ENCODE measurements at regions not wholly inside any gene's neighbourhood (a gene's known extent, or its start where the extent isn't known, plus 50 kb on each side); places are given as distances from the start of the nearest gene placed in this dataset.

- RAD21 ChIA-PET (ENCODE audit: low non-redundant PET in 1 of 2, low total read pairs in 2 of 2, uncharacterized antibody in 2 of 2, unreplicated experiment in 2 of 2): no interaction called here
- Histone ChIP-seq H3K27ac (ENCODE audit: low read depth, low read length) (no peak overlapping the region), H3K9me2 (ENCODE audit: insufficient read depth) (no peaks in the 10 kb centered on the region), H3K9ac (ENCODE audit: low read length) (no peak overlapping the region), H3K4me2 (ENCODE audit: low read length) (no peak overlapping the region), H4K20me1 (ENCODE audit: insufficient read depth) (no peaks in the 10 kb centered on the region), H3K36me3 (ENCODE audit: control insufficient read depth in 1 of 2, insufficient read depth in 2 of 2, low read length in 2 of 2) (no peaks in the 10 kb centered on the region), H3K79me2 (ENCODE audit: insufficient read depth, low read length) (no peaks in the 10 kb centered on the region), H3K4me1 (ENCODE audit: control insufficient read depth in 1 of 2, insufficient read depth in 2 of 2, low read length in 2 of 2) (no peaks in the 10 kb centered on the region), H3K4me3 (replicated peaks in 1 of 2; ENCODE audit: low read depth in 1 of 2, low read length in 2 of 2) (no peak overlapping the region), H3K27me3 (ENCODE audit: insufficient read depth, low read length) (no peaks in the 10 kb centered on the region), H3K9me3 (ENCODE audit: control insufficient read depth in 1 of 2, insufficient read depth in 1 of 2, low read depth in 1 of 2, low read length in 2 of 2) (no peaks in the 10 kb centered on the region), H2AFZ (ENCODE audit: low read depth, low read length, poor library complexity, severe bottlenecking) (no peak overlapping the region)
- no peak for ATAC-seq
- POLR2A ChIA-PET: no interaction called here
- no TSS peak for BruUV-seq (replicated peaks)
- TF ChIP-seq TCF7L2 (IDR thresholded peaks at IDR 0.05; ENCODE audit: borderline replicate concordance, extremely low read depth, insufficient read depth, insufficient read length) (no peak), EZH2phosphoT487 (IDR thresholded peaks at IDR 0.05; ENCODE audit: borderline replicate concordance) (no peak), SRF (IDR thresholded peaks at IDR 0.05; ENCODE audit: low read depth) (no peak), POLR2A (IDR thresholded peaks at IDR 0.05; ENCODE audit: borderline replicate concordance, extremely low read depth, insufficient read depth, insufficient read length) (no peak), ZFX (IDR thresholded peaks at IDR 0.05) (no peak), ELF1 (IDR thresholded peaks at IDR 0.05; ENCODE audit: borderline replicate concordance, low read depth) (no peak), FOSL1 (IDR thresholded peaks at IDR 0.05; ENCODE audit: low read depth) (no peak), SP1 (IDR thresholded peaks at IDR 0.05; ENCODE audit: low read depth) (no peak), JUND (IDR thresholded peaks at IDR 0.05) (no peak), ATF3 (IDR thresholded peaks at IDR 0.05) (no peak), EZH2 (IDR thresholded peaks at IDR 0.05) (no peak), RAD21 (IDR thresholded peaks at IDR 0.05; ENCODE audit: low read depth) (no peak), CBX3 (IDR thresholded peaks at IDR 0.05; ENCODE audit: low read depth) (no peak), SIN3A (IDR thresholded peaks at IDR 0.05; ENCODE audit: low read depth) (no peak), EGR1 (IDR thresholded peaks at IDR 0.05; ENCODE audit: low read depth) (no peak), YY1 (IDR thresholded peaks at IDR 0.05; ENCODE audit: extremely low read depth, insufficient replicate concordance, low read depth, low read length) (no peak), ZNF274 (IDR thresholded peaks at IDR 0.05; ENCODE audit: low read depth, low read length) (no peak), ZBTB33 (IDR thresholded peaks at IDR 0.05; ENCODE audit: extremely low read depth, insufficient replicate concordance, low read length) (no peak)
- TF ChIP-seq, protein P1, sequence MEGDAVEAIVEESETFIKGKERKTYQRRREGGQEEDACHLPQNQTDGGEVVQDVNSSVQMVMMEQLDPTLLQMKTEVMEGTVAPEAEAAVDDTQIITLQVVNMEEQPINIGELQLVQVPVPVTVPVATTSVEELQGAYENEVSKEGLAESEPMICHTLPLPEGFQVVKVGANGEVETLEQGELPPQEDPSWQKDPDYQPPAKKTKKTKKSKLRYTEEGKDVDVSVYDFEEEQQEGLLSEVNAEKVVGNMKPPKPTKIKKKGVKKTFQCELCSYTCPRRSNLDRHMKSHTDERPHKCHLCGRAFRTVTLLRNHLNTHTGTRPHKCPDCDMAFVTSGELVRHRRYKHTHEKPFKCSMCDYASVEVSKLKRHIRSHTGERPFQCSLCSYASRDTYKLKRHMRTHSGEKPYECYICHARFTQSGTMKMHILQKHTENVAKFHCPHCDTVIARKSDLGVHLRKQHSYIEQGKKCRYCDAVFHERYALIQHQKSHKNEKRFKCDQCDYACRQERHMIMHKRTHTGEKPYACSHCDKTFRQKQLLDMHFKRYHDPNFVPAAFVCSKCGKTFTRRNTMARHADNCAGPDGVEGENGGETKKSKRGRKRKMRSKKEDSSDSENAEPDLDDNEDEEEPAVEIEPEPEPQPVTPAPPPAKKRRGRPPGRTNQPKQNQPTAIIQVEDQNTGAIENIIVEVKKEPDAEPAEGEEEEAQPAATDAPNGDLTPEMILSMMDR (IDR thresholded peaks at IDR 0.05 in 2 of 3, conservative IDR thresholded peaks at IDR 0.05 in 1 of 3; ENCODE audit: borderline replicate concordance in 1 of 3, insufficient read depth in 1 of 3, low read depth in 2 of 3, low read length in 2 of 3): no peak
- TF ChIP-seq, protein P2, sequence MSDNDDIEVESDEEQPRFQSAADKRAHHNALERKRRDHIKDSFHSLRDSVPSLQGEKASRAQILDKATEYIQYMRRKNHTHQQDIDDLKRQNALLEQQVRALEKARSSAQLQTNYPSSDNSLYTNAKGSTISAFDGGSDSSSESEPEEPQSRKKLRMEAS (IDR thresholded peaks at IDR 0.05): no peak
- no peak for DNase-seq (ENCODE audit: low read depth, low spot score)
- CTCF ChIA-PET: no interaction called here
- intact Hi-C loops (cut with micrococcal nuclease): no loop called here
These were observed 641.3 kb upstream of the KLF4 start for GRCh38 chr9:108130905-108131304.

Data from HCT116 (cell line).